Esophagus muscularis mucosa (tissue), 4 donors: ENCODE measurements at regions not wholly inside any gene's neighbourhood (a gene's known extent, or its start where the extent isn't known, plus 50 kb on each side); places are given as distances from the start of the nearest gene placed in this dataset.

Experiments used
- DNase-seq: peaks from one replicate; pipeline ENCODE4 v3.0.0-alpha.2; 2017; ENCODE audit errors: extremely low spot score
- H3K27ac ChIP-seq, 4 donors: fragments of 200-600 bp; sonication (generic); replicated peaks in 1 of 4; 1 replicate in 3 of 4; 2 replicates in 1 of 4; pipeline ENCODE4 v1.5.1; 2016 to 2019; ENCODE audit warnings: mild to moderate bottlenecking in 1 of 4
- H3K27me3 ChIP-seq, 4 donors: fragments of 200-600 bp; sonication (generic); one replicate each; pipeline versions ENCODE4 v1.5.1 to v1.6.0; 2016 to 2019
- H3K36me3 ChIP-seq, 4 donors: fragments of 200-600 bp; sonication (generic); one replicate each; pipeline ENCODE4 v1.5.1; 2016 to 2019
- H3K4me1 ChIP-seq, 4 donors: fragments of 200-600 bp; sonication (generic); one replicate each; pipeline ENCODE4 v1.5.1; 2016 to 2019
- H3K4me3 ChIP-seq, 4 donors: fragments of 200-600 bp; sonication (generic); 1 replicate in 2 of 4; 2 replicates in 2 of 4; pipeline ENCODE4 v1.5.1; 2016 to 2019; ENCODE audit warnings: mild to moderate bottlenecking in 4 of 4, moderate library complexity in 1 of 4
- H3K9me3 ChIP-seq, 4 donors: fragments of 200-600 bp; sonication (generic); 1 replicate in 3 of 4; 2 replicates in 1 of 4; pipeline ENCODE4 v1.5.1; 2016 to 2019
- EP300 ChIP-seq: sonication (generic); formaldehyde crosslinking; IDR thresholded peaks from one replicate; pipeline ENCODE4 v1.6.1; 2017; ENCODE audit warnings: antibody characterized with exemption
- POLR2A ChIP-seq: fragments of 450-650 bp; IDR thresholded peaks from one replicate; pipeline ENCODE4 v1.6.1; 2017; ENCODE audit warnings: antibody characterized with exemption, moderate library complexity, mild to moderate bottlenecking, low read depth
- POLR2AphosphoS5 ChIP-seq, 2 donors: sonication (generic); formaldehyde crosslinking; IDR thresholded peaks; one replicate each; pipeline ENCODE4 v1.6.1; 2017; ENCODE audit warnings: antibody characterized with exemption in 2 of 2
- whole genome bisulfite sequencing: methylation state at CpG from one replicate; pipeline ENCODE4 v1.1.5; 2018; 5-methylcytosine and 5-hydroxymethylcytosine counted together
- intact Hi-C: fragments of 100-400 bp; cut with DNase I; formaldehyde crosslinking; loops from one replicate; pipeline ENCODE4 v1.15.1; 2023
- TF ChIP-seq, protein P1 (sequence below), 3 experiments: fragments of 200-600 bp in 2 of 3; fragments of 450-650 bp in 1 of 3; sonication (generic) in 2 of 3; IDR thresholded peaks; one replicate each; pipeline ENCODE4 v1.5.1; 2017 to 2019; ENCODE audit warnings: antibody characterized with exemption in 3 of 3, mild to moderate bottlenecking in 2 of 3, moderate library complexity in 1 of 3

DNA sequence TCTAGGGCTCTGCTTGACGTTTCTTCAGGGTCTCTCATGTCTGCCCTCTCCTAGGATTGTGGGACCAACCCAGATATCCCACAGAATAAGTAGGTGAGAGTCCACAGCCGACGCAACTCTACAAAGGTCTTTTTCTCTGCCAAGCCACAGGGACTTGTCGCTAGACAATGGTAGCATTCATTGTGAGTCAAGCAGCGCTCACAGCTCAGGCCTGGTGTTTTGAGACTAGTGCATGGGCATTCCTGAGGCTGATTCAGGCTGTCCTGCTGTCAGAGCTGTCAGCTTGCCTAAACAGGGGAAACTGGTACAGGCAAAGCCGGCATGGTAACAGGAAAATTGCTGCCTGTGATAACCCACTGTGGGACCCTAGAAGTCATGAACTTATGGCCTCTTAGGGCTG lies 610.6 kb upstream of the TSPY4 start:
- no peak overlapping the region for H3K4me3 ChIP-seq
- WGBS: no CpG with 5 or more reads among the region's 6 CpGs
- H3K4me1 ChIP-seq: no peaks in the 10 kb centered on the region
- no peak overlapping the region for H3K27ac ChIP-seq
- no peaks in the 10 kb centered on the region for H3K27me3 ChIP-seq
- intact Hi-C loops: no loop called here
- TF ChIP-seq POLR2AphosphoS5 (IDR thresholded peaks at IDR 0.05) (no peak), POLR2A (no peak), EP300 (no peak)
- TF ChIP-seq, protein P1, sequence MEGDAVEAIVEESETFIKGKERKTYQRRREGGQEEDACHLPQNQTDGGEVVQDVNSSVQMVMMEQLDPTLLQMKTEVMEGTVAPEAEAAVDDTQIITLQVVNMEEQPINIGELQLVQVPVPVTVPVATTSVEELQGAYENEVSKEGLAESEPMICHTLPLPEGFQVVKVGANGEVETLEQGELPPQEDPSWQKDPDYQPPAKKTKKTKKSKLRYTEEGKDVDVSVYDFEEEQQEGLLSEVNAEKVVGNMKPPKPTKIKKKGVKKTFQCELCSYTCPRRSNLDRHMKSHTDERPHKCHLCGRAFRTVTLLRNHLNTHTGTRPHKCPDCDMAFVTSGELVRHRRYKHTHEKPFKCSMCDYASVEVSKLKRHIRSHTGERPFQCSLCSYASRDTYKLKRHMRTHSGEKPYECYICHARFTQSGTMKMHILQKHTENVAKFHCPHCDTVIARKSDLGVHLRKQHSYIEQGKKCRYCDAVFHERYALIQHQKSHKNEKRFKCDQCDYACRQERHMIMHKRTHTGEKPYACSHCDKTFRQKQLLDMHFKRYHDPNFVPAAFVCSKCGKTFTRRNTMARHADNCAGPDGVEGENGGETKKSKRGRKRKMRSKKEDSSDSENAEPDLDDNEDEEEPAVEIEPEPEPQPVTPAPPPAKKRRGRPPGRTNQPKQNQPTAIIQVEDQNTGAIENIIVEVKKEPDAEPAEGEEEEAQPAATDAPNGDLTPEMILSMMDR (IDR thresholded peaks at IDR 0.05): no peak
- H3K36me3 ChIP-seq: no peaks in the 10 kb centered on the region
- H3K9me3 ChIP-seq: no peaks in the 10 kb centered on the region
- no peak for DNase-seq

DNA sequence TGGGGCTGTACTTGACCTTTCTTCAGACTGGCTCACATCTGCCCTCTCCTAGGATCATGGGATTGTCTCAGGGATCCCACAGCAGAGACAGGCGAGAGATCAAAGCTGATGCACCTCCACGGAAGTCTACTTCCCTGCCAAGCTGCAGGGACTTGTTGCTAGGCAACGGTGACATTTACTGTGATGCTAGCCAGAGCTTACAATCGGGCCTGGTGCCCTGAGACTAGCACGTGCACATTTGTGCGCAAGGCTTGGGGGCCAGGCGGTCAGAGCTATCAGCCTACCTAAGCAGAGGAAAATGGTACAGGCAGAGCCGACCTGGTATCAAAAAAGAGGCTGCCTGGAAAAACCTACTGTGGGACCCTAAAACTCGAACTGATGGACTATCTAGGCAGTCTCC lies 607.3 kb upstream of the TSPY4 start:
- H3K36me3 ChIP-seq: no peaks in the 10 kb centered on the region
- TF ChIP-seq, protein P1 (IDR thresholded peaks at IDR 0.05): no peak
- TF ChIP-seq POLR2A (no peak), POLR2AphosphoS5 (IDR thresholded peaks at IDR 0.05) (no peak), EP300 (no peak)
- no peaks in the 10 kb centered on the region for H3K4me1 ChIP-seq
- no peaks in the 10 kb centered on the region for H3K27me3 ChIP-seq
- no CpG with 5 or more reads among the region's 9 CpGs for WGBS
- DNase-seq: no peak
- H3K9me3 ChIP-seq: no peaks in the 10 kb centered on the region
- intact Hi-C loops: no loop called here
- no peak overlapping the region for H3K27ac ChIP-seq
- no peak overlapping the region for H3K4me3 ChIP-seq

GRCh38 chrY:8741343-8742069 lies 595.8 kb upstream of the TSPY4 start:
- TF ChIP-seq POLR2A: no peak
- TF ChIP-seq EP300: no peak
- TF ChIP-seq, protein P1 (IDR thresholded peaks at IDR 0.05): no peak
- TF ChIP-seq POLR2AphosphoS5 (IDR thresholded peaks at IDR 0.05): no peak
- no peak overlapping the region for H3K4me3 ChIP-seq
- no peaks in the 10 kb centered on the region for H3K9me3 ChIP-seq
- H3K36me3 ChIP-seq: no peaks in the 10 kb centered on the region
- H3K27me3 ChIP-seq: no peaks in the 10 kb centered on the region
- no peak overlapping the region for H3K27ac ChIP-seq
- intact Hi-C loops: no loop called here
- WGBS: no CpG with 5 or more reads among the region's 21 CpGs
- H3K4me1 ChIP-seq: no peaks in the 10 kb centered on the region
- no peak for DNase-seq

- H3K27me3 ChIP-seq: no peaks in the 10 kb centered on the region
- H3K27ac ChIP-seq: no peak overlapping the region
- TF ChIP-seq POLR2A (no peak), EP300 (no peak), POLR2AphosphoS5 (IDR thresholded peaks at IDR 0.05) (no peak)
- TF ChIP-seq, protein P1 (IDR thresholded peaks at IDR 0.05): no peak
- intact Hi-C loops: no loop called here
- H3K9me3 ChIP-seq: no peaks in the 10 kb centered on the region
- no peak for DNase-seq
- WGBS: no CpG with 5 or more reads among the region's 7 CpGs
- H3K36me3 ChIP-seq: no peaks in the 10 kb centered on the region
- H3K4me3 ChIP-seq: no peak overlapping the region
- H3K4me1 ChIP-seq: no peaks in the 10 kb centered on the region
These were observed 573.1 kb upstream of the TSPY4 start for GRCh38 chrY:8764184-8764583.
